ENCODE measurements at regions not wholly inside any gene's neighbourhood (a gene's known extent, or its start where the extent isn't known, plus 50 kb on each side); places are given as distances from the start of the nearest gene placed in this dataset.
"Not testable (repeated sequence)": the region's sequence is repeated elsewhere in the genome, so short reads cannot be mapped to it uniquely, and the experiment has no call there.

DNA sequence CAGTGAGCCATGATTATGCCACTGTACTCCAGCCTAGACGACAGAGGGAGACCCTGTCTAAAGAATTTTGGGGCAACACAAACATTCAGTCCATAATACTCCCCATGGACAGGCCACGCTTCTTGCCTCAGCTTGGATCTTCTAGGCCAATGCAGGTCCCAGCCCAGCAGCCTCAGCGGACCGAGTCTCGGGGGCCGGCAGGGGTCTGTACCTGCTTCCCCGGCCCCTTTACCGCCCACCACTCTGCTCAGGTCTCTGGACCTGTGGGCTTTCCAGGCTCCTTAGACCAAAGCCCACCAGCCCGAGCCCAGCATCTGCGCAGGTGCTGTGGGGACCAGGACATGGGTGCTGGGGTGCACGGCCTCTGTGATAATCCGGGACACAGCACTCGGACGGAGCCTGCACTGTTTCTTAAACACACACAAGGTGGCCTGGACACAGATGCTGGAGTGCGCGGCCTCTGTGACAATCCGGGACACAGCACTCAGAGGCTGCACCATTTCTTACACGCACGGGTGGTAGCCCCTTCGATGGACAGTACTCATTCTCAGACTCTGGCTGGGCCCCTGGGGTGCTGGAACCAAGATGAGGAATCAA is 62.1 kb upstream of the GPC1 start:
- DNase-seq (ENCODE audit: low read depth in 2 of 2), result no peak

DNA sequence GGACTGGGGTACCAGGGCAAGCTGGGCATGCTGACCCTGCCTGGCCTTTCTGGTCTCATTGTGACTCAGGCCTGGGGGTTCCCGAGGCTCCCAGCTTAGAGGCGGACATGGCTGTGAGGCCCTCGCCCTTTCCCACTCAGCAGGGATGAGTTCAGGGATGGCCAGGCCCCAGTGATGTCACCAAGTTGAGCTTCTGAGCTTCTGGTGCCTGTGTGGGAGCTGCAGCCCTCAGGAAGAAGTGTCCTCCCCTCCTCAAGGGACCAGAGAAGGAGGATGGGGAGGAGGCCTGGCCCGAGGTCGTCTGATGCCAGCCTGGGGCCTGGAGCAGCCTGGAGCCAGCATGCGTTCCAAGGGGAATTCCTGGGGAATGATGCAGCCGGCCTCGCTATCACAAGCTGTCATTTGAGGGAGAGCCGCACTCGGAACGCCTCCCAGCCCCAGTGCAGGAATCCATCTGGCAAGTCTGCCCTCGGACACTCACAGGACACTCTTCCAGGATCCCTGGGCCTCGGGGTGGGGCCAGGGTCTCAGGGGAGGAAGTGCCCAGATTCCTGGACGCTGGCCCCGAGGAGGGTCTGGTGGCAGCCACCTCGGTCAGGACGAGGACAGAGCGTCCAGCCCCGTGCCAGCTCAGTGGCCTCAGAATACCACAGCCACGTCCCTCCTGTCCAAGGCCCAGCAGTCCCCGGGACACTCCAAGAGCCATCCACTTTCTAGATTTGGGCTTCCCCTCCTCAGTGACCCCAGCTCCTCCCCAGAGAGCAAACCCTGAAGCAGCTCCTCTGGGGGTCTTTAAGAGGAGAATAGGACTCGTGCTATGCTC is 61.2 kb upstream of the GPC1 start:
- no peak for DNase-seq (ENCODE audit: low read depth in 2 of 2)

DNA sequence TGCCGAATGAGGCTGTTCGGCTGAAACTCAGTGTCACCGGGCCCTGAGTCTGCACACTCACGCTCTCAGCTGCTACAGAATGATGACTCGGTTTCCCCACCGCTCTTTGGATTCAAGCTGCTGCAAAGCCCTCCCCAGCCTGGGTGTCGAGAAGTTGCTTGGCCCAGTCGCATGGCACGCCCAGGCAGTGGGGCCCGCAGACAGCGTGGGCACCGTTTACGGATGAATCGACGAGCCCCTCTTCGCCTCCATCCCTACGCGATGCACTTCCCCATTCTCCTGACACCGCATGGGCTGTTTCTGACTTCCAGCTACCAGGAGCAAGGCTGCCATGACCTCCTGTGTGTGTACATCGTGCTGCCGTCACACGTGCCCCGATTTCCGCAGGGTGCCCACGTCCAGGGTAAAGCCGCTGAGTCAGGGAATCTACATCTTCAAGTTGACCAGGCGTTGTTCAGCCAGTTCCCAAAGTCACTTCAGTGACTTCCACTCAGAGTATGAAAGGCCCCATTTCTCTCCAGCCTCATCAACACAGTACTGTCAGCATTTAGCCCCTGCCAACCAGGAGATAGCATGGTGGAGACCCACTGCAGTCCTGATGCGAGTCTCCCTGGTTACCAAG is 60.3 kb upstream of the GPC1 start:
- DNase-seq (ENCODE audit: low read depth in 2 of 2), result no peak

DNA sequence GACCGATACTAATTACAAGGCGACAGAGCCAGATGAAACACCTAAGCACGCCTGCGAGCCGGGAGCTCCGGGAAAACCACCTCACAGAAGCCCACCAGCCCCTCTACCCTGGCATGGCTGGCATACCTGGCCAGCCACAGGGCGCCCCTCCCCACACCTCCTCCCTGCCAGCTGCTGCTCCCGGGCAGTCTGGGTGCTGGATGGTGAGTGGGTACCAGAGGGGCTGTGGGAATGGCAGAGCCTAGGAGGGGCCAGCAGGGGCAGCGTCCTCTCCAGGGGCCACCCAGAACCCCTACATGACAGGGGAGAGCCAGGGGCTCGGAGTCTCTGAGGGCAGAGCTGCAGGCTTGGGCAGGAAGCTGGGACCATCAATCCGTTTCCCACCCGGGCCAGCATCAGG is 58.7 kb upstream of the GPC1 start:
- no peak for DNase-seq (ENCODE audit: low read depth in 2 of 2)

DNA sequence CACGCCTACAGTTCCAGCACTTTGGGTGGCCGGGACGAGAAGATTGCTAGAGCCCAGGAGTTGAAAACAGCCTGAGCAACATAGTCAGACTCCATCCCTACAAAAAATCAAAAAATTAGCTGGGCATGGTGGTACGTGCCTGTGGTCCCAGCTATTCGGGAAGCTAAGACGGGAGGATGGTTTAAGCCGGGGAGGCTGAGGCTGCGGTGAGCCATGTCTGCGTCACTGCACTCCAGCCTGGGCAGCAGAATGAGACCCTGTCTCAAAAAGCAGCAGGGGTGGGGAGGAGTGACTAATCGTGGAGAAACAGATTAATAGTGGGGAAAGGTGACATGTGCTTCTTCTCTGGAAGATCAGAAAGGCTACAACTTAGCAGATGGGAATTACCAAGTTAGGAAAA is 58.1 kb upstream of the GPC1 start:
- no peak for DNase-seq (ENCODE audit: low read depth in 2 of 2)

DNA sequence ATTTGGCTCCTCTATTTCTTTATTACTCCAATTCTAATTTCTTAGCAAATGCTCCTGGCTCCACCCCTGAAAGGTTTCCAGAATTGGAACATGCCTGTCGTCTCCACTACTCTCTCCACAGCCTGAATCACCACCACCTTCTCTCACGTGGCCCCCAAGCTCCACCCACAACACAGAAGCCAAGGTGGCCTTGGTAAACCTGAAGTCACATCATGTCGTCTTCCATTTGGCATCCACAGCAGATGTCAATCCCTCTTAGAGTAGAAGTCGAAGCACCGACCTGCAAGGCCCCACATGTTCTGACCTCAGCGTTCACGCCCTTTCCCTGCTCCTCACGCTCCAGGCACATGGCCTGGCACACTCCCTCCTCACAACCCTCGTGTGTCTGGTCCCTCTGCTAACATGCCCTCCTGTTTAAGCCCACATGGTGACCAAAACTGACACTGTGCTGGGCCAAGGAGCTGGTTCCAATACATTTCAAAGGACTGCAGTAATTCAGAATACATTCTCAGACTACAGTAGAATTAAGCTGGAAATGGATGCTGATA is 56.3 kb upstream of the GPC1 start:
- DNase-seq (ENCODE audit: low read depth in 2 of 2), result no peak

DNA sequence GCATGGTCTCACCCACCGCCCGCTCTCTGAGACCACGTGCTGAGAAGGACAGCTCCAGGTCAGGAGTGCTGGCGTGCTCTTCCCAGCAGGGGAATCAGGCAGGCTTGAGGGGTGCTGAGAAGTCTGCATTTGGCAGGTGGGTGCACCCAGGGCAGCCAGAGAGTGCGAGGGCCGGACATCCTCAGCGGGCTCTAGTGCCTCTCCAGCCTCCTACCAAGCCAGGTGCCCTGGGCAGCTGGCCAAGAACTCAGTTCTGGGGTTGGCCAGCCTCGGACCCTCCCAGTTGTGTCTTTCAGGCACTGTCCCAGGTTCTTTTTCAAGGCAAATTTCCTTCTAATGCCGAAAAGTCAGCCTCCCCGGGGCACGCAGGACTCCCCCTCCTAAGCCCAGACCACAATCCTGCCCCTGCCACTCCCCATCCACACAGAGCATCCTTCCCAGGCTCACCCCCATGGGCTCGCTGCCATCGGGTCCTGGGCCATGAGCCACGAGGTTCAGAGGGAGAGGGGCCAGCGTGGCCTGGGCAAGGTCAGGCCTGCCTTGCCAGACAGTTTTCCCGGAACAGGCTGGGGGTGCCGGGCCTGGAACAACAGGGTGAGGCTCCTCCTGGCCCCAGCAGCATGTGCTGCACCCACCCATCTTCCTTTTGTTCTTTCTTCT is 52.2 kb upstream of the GPC1 start:
- no peak for DNase-seq (ENCODE audit: low read depth in 2 of 2)

DNA sequence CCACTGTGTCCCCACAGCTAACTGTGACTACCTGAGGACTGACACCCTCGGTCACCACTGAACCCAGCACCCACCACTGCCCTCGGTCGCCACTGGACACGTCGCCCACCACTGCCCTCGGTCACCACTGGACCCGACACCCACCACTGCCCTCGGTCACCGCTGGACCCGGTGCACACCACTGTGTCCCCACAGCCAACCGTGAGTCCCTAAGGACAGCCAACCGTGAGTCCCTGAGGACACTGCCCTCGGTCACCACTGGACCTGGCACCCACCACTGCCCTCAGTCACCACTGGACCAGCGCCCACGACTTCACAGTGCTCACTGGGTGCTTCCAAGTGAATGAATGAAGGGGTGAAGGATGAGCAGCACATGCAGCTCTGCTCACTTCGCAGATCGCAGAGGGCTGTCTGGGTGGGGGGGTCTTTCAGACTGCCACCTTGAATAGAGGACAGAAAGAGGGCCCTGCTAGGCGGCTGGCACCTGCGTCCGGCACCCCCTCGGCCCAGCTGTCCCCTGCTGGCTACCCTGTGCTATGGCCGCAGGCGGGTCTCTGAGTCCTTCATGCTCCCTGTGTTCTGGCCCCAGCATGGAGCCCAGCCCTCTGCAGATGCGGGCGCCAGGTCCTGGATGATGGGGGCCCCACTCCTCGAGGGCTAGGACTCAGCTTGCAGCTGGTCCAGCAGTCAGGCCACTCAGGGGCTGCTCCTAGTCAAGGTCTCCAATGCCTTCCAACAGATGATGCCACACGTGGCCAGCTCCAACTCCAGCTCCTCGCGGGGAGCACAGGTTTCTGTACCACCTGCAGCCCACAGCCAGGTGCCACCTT is 51.4 kb upstream of the GPC1 start:
- DNase-seq (ENCODE audit: low read depth in 2 of 2), result no peak

DNA sequence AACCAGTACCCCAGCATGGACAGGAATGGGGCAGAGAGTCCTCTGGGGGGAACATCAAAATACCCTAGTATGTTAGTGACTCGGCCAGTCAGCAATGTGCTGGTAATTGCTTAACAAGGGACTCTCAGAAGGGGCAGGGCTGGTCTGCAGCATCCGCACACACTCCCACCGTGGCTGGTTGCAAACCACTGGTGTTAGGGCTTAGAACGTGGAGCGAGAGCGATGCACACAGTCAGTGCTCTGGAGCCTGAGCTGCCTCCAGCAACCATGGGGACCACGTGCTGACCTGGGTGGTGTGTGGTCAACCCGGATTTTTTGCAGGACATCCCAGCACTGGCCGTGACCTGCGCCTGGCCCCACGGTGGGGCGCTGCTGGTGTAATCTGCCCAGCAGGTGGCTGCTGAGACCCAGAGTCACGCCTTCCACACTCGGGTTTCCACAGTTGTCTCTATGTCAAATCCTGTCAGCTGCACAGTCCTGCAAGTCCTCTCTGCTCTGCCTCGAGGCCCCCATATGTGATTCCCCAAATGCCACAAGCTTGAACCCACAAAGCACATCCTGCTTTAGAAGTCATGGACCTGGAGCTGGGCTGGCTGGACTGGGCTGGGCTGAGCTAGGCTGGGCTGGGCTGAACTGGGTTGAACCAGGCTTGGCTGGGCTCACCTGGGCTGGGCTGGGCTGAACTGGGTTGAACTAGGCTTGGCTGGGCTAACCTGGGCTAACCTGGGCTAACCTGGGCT is 50.6 kb upstream of the GPC1 start:
- no peak for DNase-seq (ENCODE audit: low read depth in 2 of 2)

DNA sequence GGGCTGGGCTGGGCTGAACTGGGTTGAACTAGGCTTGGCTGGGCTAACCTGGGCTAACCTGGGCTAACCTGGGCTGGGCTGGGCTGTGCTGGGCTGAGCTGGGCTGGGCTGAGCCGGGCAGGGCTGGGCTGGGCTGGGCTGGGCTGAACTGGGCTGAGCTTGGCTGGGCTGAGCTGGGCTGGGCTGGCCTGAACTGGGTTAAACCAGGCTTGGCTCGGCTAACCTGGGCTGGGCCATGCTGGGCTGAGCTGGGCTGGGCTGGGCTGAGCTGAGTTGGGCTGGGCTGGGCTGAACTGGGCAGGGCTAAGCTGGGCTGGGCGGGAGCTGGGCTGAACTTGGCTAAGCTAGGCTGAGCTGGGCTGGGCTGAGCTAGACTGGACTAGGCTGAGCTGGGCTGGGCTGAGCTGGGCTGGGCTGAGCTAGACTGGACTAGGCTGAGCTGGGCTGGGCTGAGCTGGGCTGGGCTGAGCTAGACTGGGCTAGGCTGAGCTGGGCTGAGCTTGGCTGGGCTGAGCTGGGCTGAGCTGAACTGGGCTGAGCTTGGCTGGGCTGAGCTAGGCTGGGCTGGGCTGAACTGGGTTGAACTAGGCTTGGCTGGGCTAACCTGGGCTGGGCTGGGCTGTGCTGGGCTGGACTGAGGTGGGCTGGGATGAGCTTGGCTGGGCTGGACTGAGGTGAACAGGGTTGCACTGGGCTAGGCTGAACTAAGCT is 49.9 kb upstream of the GPC1 start:
- not testable (repeated sequence) for DNase-seq (ENCODE audit: low read depth in 2 of 2)
